ENCODE measurements at regions not wholly inside any gene's neighbourhood (a gene's known extent, or its start where the extent isn't known, plus 50 kb on each side); places are given as distances from the start of the nearest gene placed in this dataset.

DNA sequence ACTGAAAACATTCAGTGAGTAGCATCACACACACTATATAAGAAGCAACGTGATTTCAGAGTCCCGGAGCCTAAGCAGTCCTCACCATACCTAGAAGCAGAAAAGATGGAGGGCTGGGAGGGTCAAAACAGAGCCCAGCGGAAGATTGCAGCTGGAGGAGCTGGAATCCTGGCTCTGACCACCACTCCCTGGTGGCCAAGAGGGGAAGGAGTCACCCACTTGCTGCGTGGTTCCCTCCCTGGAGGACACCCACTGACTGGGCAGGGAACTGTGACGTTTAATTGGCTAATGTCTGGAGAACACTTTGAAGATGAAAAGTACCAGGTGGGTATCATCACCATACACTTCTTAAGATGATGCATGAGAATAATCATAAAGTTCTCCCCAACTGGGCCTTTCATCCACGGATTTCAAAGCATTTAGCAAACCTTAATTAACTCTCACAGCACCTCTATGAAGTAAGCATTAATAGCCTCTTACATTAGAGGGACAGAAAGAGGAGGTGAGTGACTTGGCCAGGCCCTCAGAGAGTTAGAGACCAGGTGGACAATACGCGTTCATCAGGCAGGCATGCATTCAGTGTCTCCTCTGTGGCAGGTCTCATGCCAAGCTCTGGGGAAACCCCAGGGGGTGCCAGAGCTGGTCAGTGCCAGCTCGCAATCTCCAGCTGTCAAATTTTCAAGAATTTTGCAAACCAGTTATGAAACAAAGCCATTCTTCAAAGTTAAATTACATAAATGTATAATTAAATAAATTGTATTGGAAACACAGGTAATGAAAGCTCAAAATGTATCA, 137.9 kb downstream of the AXIN2 start:
- TF ChIP-seq, protein P1, sequence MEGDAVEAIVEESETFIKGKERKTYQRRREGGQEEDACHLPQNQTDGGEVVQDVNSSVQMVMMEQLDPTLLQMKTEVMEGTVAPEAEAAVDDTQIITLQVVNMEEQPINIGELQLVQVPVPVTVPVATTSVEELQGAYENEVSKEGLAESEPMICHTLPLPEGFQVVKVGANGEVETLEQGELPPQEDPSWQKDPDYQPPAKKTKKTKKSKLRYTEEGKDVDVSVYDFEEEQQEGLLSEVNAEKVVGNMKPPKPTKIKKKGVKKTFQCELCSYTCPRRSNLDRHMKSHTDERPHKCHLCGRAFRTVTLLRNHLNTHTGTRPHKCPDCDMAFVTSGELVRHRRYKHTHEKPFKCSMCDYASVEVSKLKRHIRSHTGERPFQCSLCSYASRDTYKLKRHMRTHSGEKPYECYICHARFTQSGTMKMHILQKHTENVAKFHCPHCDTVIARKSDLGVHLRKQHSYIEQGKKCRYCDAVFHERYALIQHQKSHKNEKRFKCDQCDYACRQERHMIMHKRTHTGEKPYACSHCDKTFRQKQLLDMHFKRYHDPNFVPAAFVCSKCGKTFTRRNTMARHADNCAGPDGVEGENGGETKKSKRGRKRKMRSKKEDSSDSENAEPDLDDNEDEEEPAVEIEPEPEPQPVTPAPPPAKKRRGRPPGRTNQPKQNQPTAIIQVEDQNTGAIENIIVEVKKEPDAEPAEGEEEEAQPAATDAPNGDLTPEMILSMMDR (IDR thresholded peaks at IDR 0.05; ENCODE audit: low read depth, low read length): no peak
- H3K4me3 ChIP-seq (ENCODE audit: low read depth, low read length): no peak overlapping the region
- ChIA-PET POLR2A (no interaction called here), CTCF (no interaction called here)
- H3K27me3 ChIP-seq (ENCODE audit: control insufficient read depth, insufficient read depth, low read length): no peaks in the 10 kb centered on the region
- no peak for DNase-seq (ENCODE audit: low read depth, low spot score)
- no peak overlapping the region for H3K27ac ChIP-seq (ENCODE audit: low read depth, low read length)
- no peaks in the 10 kb centered on the region for H3K9me3 ChIP-seq (ENCODE audit: control insufficient read depth, insufficient read depth, low read length)

DNA sequence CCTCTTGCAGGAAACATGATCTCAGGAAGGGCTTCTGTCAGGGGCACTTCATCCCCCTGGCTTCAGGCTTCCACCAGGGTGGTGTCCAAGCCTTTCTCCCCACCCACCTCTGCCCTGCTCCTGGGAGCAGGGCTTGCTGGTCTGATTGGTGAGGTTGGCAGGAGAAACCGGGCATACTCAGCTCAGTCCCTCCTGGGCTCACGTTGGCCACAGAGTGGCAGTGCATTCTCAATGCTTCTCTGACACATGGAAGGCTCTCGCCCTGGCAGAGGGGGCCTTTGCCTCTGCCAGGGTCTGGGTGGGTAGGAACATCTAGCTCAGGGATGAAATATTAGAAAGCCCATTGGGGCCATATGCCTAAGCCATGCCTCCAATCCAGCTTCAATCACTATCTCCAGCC, 142.8 kb downstream of the AXIN2 start:
- H3K27me3 ChIP-seq (ENCODE audit: control insufficient read depth, insufficient read depth, low read length): peaks cover 2% of the 10 kb centered on the region
- no peak overlapping the region for H3K4me3 ChIP-seq (ENCODE audit: low read depth, low read length)
- H3K27ac ChIP-seq (ENCODE audit: low read depth, low read length): no peak overlapping the region
- TF ChIP-seq, protein P1 (IDR thresholded peaks at IDR 0.05; ENCODE audit: low read depth, low read length): no peak
- POLR2A ChIA-PET: no interaction called here
- no peak for DNase-seq (ENCODE audit: low read depth, low spot score)
- CTCF ChIA-PET: no interaction called here
- no peaks in the 10 kb centered on the region for H3K9me3 ChIP-seq (ENCODE audit: control insufficient read depth, insufficient read depth, low read length)

DNA sequence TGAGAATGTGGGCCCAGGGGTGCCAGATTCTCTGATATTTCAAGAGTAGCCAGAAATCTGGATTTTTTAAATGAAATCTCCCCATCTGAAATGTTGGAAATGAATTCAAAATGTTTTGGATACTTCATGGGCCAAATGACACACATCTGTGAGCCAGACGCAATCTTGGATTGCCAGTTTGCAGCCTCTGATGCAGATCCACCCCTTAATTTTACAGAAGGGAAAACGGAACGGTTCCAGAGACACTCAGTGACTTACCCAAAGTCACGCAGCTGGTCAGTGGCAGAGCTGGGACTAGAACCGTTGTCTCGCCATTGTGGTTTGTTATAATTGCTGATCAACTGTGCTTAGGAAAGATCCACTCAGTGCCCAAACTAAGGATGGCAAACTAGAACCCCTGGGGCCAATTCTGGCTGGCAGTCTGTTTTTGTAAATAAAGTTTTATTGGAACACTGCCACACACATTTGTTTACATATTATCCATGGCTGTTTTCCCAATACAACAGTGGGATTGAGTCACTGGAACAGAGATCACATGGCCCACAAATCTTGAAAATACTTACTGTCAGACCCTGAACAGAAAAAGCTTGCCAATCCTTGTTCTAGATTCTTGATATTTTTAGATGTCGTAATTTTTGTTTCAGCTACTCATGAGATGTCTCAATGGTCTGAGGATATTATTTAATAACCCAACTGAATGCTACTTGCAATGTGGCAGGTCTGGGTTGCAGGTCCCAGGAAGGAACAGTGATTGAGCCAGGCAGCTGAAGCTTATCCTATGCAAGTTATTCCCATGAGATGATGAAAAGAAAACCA, 143.8 kb downstream of the AXIN2 start:
- peaks cover 2% of the 10 kb centered on the region for H3K27me3 ChIP-seq (ENCODE audit: control insufficient read depth, insufficient read depth, low read length)
- no peak overlapping the region for H3K4me3 ChIP-seq (ENCODE audit: low read depth, low read length)
- no peaks in the 10 kb centered on the region for H3K9me3 ChIP-seq (ENCODE audit: control insufficient read depth, insufficient read depth, low read length)
- CTCF ChIA-PET: no interaction called here
- TF ChIP-seq, protein P1 (IDR thresholded peaks at IDR 0.05; ENCODE audit: low read depth, low read length): no peak
- DNase-seq (ENCODE audit: low read depth, low spot score): no peak
- POLR2A ChIA-PET: no interaction called here
- no peak overlapping the region for H3K27ac ChIP-seq (ENCODE audit: low read depth, low read length)

DNA sequence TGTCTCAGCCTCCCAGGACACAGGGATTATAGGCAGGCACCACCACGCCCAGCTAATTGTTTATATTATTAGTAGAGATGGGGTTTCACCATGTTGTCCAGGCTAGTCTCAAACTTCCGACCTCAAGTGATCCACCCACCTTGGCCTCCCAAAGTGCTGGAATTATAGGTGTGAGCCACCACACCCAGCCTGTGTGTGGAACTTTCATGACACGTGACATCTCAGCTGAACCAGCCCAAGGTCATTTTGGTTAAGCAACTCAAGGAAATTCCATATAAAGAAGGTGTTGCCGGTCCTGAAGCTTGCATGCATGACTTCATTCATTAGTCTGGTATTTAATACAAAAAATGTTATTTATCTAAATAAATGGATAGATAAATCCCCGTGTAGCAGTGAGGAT, 145.5 kb downstream of the AXIN2 start:
- TF ChIP-seq, protein P1 (IDR thresholded peaks at IDR 0.05; ENCODE audit: low read depth, low read length): no peak
- no peak for DNase-seq (ENCODE audit: low read depth, low spot score)
- POLR2A ChIA-PET: no interaction called here
- Histone ChIP-seq H3K4me3 (ENCODE audit: low read depth, low read length) (no peak overlapping the region), H3K27me3 (ENCODE audit: control insufficient read depth, insufficient read depth, low read length) (peaks cover 2% of the 10 kb centered on the region), H3K9me3 (ENCODE audit: control insufficient read depth, insufficient read depth, low read length) (no peaks in the 10 kb centered on the region), H3K27ac (ENCODE audit: low read depth, low read length) (no peak overlapping the region)
- CTCF ChIA-PET: no interaction called here

DNA sequence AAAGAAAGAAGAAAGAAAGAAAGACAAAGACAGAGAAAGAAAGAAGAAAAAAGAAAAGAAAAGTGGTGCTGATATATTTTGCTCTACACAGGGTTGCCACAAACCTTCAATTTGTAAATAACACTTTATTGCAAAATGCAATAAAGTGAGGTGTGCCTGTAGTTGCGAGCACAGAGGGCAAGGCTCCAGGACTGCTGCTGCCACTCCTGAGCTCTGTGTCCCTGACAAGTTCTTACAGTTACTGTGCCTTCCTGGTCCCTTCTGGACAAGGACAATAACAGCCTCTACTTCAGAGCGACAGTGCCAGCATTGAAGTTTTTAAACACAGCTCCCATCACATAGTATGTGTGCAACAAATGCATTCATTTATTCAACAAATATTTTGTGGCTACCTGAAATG, 148.1 kb downstream of the AXIN2 start:
- TF ChIP-seq, protein P1 (IDR thresholded peaks at IDR 0.05; ENCODE audit: low read depth, low read length): no peak
- H3K27ac ChIP-seq (ENCODE audit: low read depth, low read length): no peak overlapping the region
- POLR2A ChIA-PET: no interaction called here
- DNase-seq (ENCODE audit: low read depth, low spot score): no peak
- no peak overlapping the region for H3K4me3 ChIP-seq (ENCODE audit: low read depth, low read length)
- peaks cover 2% of the 10 kb centered on the region for H3K27me3 ChIP-seq (ENCODE audit: control insufficient read depth, insufficient read depth, low read length)
- H3K9me3 ChIP-seq (ENCODE audit: control insufficient read depth, insufficient read depth, low read length): no peaks in the 10 kb centered on the region
- CTCF ChIA-PET: no interaction called here
